Left cardiac atrium (tissue), 4 donors: ENCODE measurements at regions not wholly inside any gene's neighbourhood (a gene's known extent, or its start where the extent isn't known, plus 50 kb on each side); places are given as distances from the start of the nearest gene placed in this dataset.
"Not testable (repeated sequence)": the region's sequence is repeated elsewhere in the genome, so short reads cannot be mapped to it uniquely, and the experiment has no call there.

Experiments used
- ATAC-seq, 2 donors: fragments of 200-7000 bp; cut with Tn5 transposase; one replicate each; pipeline ENCODE4 v1.9.1; 2020; ENCODE audit warnings: mild to moderate bottlenecking in 2 of 2, moderate library complexity in 2 of 2
- DNase-seq: peaks from one replicate; pipeline ENCODE4 v3.0.0-alpha.2; 2020
- intact Hi-C, 2 donors: fragments of 100-400 bp; cut with DNase I; formaldehyde crosslinking; loops; one replicate each; pipeline versions ENCODE4 v1.14.1 to v1.15.1; 2022 to 2023
- donor health status: DM: no; HTN: yes; CAD: no.
- donor health status: DM: no; HTN: yes; CAD: no; lungs with severe emphysema.
- donor health status: DM: yes; HTN: yes; CAD: no.
- donor health status: Dilated cardiomyopathy.

- no peak for DNase-seq
- intact Hi-C loops, result no loop called here
- ATAC-seq, result peak; percentile 30 to 73
These were observed 328.4 kb upstream of the INTU start for GRCh38 chr4:127304356-127304755.

GRCh38 chr4:127307996-127308395, 324.8 kb upstream of the INTU start:
- intact Hi-C loops, result no loop called here

GRCh38 chr4:127309369-127310102, 323.2 kb upstream of the INTU start:
- intact Hi-C loops, result no loop called here
- no peak for DNase-seq
- no peak for ATAC-seq

More at GRCh38 chr4:127307996-127308395, 324.8 kb upstream of the INTU start:
- DNase-seq, result no peak
- no peak for ATAC-seq

- ATAC-seq (no peak), DNase-seq (no peak)
- intact Hi-C loops, result no loop called here
These were observed 321.4 kb upstream of the INTU start for GRCh38 chr4:127311371-127311770.

- ATAC-seq (no peak), DNase-seq (no peak)
- intact Hi-C loops, result no loop called here
These were observed 320.8 kb upstream of the INTU start for GRCh38 chr4:127311924-127312323.

GRCh38 chr4:127313767-127314166, 319.0 kb upstream of the INTU start:
- intact Hi-C loops, result no loop called here
- no peak for DNase-seq
- ATAC-seq, result no peak

GRCh38 chr4:127327491-127327890, 305.3 kb upstream of the INTU start:
- DNase-seq (no peak), ATAC-seq (no peak)
- intact Hi-C loops, result no loop called here

- ATAC-seq (no peak), DNase-seq (no peak)
- intact Hi-C loops, result no loop called here
These were observed 297.6 kb upstream of the INTU start for GRCh38 chr4:127335073-127335620.

GRCh38 chr4:127335732-127336131, 297.0 kb upstream of the INTU start:
- DNase-seq (no peak), ATAC-seq (no peak)
- intact Hi-C loops, result no loop called here

GRCh38 chr4:127343123-127343522, 289.6 kb upstream of the INTU start:
- ATAC-seq, DNase-seq, intact Hi-C loops: not testable (repeated sequence)

GRCh38 chr4:127344071-127344470, 288.7 kb upstream of the INTU start:
- no peak for ATAC-seq
- intact Hi-C loops, result no loop called here
- no peak for DNase-seq

- no peak for ATAC-seq
- intact Hi-C loops, result no loop called here
- no peak for DNase-seq
These were observed 284.8 kb upstream of the INTU start for GRCh38 chr4:127347936-127348335.

- ATAC-seq (no peak), DNase-seq (no peak)
- intact Hi-C loops, result no loop called here
These were observed 280.3 kb upstream of the INTU start for GRCh38 chr4:127352220-127353113.

GRCh38 chr4:127355743-127356142, 277.0 kb upstream of the INTU start:
- intact Hi-C loops, result no loop called here
- ATAC-seq, result no peak
- no peak for DNase-seq

GRCh38 chr4:127357765-127358164, 275.0 kb upstream of the INTU start:
- intact Hi-C loops, result no loop called here
- no peak for DNase-seq
- ATAC-seq, result no peak

- intact Hi-C loops, result no loop called here
- DNase-seq (no peak), ATAC-seq (no peak)
These were observed 270.1 kb upstream of the INTU start for GRCh38 chr4:127362686-127363085.

GRCh38 chr4:127364397-127364796, 268.4 kb upstream of the INTU start:
- DNase-seq, result no peak
- intact Hi-C loops, result no loop called here
- no peak for ATAC-seq

- DNase-seq (no peak), ATAC-seq (no peak)
- intact Hi-C loops, result no loop called here
These were observed 267.8 kb upstream of the INTU start for GRCh38 chr4:127364911-127365310.

GRCh38 chr4:127370604-127371003, 262.2 kb upstream of the INTU start:
- ATAC-seq (peak; percentile 46 to 67), DNase-seq (peak; percentile 53)
- intact Hi-C loops, result no loop called here

GRCh38 chr4:127379499-127379898, 253.3 kb upstream of the INTU start:
- intact Hi-C loops, result no loop called here
- no peak for DNase-seq
- ATAC-seq, result no peak
